H7 (cell line): ENCODE measurements at regions not wholly inside any gene's neighbourhood (a gene's known extent, or its start where the extent isn't known, plus 50 kb on each side); places are given as distances from the start of the nearest gene placed in this dataset.

Source experiments
- DNase-seq: peaks from one replicate; pipeline ENCODE4 v3.0.0; 2012
- H3K27me3 ChIP-seq: 2 replicates; pipeline ENCODE4 v1.6.0; 2011; ENCODE audit warnings: mild to moderate bottlenecking, low read length; ENCODE audit not compliant: control insufficient read depth, insufficient read depth
- H3K36me3 ChIP-seq: replicated peaks from 2 replicates; pipeline ENCODE4 v1.5.1; 2011; ENCODE audit warnings: low read length; ENCODE audit not compliant: control insufficient read depth, insufficient read depth
- H3K4me3 ChIP-seq: 2 replicates; pipeline ENCODE4 v1.5.1; 2011; ENCODE audit warnings: low read depth, mild to moderate bottlenecking, control low read depth, low read length, moderate library complexity; ENCODE audit not compliant: insufficient read depth

DNA sequence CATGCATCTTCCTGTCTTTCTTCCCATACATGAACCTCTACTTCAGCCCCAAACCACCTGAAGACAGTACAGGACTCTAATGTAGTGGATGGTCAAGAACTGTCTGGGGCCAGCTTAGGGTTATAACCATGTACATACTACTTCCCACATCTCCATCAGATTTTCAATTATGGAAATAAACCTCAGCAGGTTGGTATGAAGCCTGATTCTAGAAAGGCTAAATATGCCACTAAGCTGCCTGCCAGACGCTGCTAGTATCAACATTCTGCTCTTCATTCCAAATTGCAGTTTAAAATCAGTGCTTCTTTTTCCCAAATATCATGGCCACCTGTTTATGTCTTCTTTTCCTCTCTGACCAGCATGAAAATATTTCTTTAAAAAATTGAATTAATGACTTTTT is 99.2 kb upstream of the ID4 start:
- H3K4me3 ChIP-seq, result no peak overlapping the region
- H3K36me3 ChIP-seq, result no peaks in the 10 kb centered on the region
- H3K27me3 ChIP-seq, result no peaks in the 10 kb centered on the region; the same call in 1 of the 2 replicates
- no peak for DNase-seq

DNA sequence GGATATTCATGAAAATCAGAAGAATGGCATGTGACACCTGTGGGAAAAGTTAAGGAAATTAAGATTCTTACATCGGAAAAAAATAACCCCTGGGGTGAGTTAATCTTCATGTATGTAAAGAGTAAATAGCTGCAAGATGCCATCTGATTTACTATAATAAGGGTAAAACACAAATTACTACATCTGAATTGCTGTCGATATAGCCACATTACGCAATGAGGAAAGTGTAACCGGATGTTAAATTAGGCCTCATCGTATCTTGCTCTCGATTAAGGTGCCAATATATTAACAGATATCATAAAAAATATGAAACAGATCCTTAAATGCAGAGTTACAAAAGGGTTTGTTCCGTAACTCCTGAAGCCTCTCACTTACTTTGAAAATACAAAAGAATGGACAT is 87.4 kb upstream of the ID4 start:
- no peak for DNase-seq
- Histone ChIP-seq H3K36me3 (no peaks in the 10 kb centered on the region), H3K27me3 (no peaks in the 10 kb centered on the region), H3K4me3 (no peak overlapping the region)

DNA sequence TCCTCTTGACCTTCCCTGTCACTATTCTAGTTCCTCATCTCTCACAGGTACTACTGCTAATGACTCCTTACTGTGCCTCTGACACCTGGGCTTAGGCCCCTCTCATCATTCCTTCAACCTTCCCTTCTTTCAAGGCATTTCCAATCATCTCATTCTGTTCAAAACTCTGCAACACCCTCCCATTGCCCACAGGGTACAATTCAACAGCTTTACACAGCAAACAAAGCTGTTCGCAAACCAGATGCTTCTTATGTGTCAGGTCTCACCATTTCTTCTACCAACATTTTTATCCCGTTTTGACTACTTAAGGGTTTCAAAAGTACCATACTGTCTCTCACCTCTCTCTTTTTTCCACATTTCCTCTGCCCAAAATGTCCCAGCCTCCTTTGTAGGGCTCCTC is 84.4 kb upstream of the ID4 start:
- no peaks in the 10 kb centered on the region for H3K27me3 ChIP-seq
- H3K4me3 ChIP-seq, result no peak overlapping the region
- DNase-seq, result no peak
- H3K36me3 ChIP-seq, result no peaks in the 10 kb centered on the region

DNA sequence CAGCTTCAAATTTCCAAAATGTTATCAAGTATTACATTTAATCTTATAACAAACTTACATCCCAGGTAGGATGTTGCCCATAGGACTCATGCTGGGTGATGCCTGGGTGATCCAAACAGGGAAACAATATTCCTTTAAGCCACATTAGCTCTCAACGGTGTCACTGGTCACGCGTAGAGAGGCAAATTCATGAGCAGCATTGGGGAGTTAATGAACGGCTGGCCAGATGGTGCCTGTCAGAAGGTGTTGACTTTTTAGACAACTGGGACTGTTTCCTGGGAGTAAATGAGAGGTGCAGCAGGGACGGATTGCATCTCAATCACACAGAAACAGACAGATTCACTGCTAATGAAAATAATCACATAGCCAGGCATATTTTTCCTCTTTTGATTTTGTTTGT is 83.3 kb upstream of the ID4 start:
- no peak overlapping the region for H3K4me3 ChIP-seq
- H3K27me3 ChIP-seq, result no peaks in the 10 kb centered on the region
- no peaks in the 10 kb centered on the region for H3K36me3 ChIP-seq
- DNase-seq, result no peak

DNA sequence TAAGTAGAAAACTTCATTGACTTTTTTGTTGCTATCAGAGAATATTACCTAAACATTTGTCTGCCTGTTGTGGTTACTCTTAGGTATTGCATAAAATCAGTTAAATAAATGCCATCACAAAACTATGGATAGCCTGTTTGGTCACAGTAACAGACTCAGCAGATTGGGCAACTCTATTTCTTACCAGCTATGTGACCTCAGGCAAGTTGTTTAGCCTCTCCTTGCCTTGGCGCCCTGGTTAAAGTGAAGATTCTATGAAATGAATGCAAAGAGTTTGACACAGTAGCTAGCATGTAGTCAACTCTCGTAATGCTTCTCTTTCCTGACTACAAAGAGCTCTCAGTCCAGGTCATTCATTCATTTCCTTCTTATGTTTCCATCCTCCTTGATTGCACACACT is 82.5 kb upstream of the ID4 start:
- no peak for DNase-seq
- no peaks in the 10 kb centered on the region for H3K27me3 ChIP-seq
- H3K4me3 ChIP-seq, result no peak overlapping the region
- H3K36me3 ChIP-seq, result no peaks in the 10 kb centered on the region

DNA sequence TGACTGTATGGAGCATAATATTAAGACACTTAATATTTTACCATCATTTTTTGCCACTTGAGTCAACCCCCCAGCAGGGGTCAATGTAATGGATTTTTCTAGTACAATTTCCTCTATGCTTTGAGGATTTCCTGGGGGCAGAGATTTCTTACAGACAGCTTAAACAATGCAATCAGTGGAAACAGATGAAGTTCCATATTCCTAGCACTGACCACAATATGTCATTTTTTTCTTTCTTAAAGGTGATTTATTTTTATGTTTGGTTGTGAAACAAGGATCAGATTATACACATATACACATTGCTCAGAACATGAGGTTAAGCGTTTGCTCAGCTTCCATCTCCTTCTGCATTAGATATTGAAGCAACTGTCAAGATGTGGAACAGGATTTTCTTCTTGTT is 82.0 kb upstream of the ID4 start:
- no peaks in the 10 kb centered on the region for H3K36me3 ChIP-seq
- no peaks in the 10 kb centered on the region for H3K27me3 ChIP-seq
- DNase-seq, result no peak
- no peak overlapping the region for H3K4me3 ChIP-seq

DNA sequence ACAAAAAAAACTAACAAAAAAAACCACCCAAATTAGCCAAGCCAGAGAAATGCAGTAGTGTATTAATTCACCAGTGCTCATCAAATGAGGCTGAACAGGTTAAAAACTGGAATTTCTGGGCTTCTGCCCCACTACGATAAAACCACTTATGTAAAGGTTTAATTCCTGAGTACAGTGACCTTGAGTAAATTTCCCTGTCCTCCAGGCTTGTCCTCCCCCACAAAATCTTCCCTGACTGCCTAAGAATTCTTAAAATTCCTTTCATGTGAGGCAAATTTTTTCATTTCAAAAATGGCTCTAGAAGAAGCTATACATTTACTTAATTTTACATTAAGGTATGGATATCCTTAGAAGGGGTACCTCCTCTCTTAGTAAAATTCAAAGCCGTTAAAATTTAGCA is 80.1 kb upstream of the ID4 start:
- DNase-seq, result no peak
- H3K4me3 ChIP-seq, result no peak overlapping the region
- H3K36me3 ChIP-seq, result no peaks in the 10 kb centered on the region
- no peaks in the 10 kb centered on the region for H3K27me3 ChIP-seq

DNA sequence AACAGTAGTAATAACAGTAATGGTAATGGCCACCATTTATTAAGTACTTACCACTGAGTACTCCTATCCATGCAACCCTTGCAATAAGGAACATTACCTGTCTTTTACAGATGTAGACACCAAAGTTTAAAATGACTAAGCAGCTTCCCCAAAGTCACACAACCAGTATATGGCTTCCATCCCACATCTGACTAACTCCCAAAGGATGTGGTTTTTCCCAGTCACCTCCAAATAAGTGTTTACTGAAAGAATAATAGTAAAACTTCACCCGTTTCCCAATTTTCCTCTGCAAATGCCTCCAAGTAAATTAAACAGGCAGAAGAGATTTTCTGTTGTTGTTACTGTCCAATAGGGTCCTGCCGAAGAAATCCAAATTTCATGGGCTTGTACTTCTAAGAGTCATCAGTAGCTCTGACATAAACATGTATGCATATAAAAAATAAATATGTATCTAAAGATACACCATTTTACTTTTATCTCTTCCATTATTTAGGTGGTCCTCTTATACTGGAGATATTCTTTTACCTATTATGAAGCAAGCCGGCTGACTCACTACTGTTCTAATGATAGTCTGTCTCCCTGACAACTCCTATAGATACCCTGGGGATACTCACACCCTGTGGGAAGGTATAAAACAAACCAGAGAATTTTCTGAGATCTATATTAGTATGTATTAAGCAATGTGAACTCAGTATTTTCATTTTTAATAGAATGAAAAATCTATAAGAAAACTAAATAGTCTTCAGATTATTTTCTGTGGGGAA is 77.9 kb upstream of the ID4 start:
- DNase-seq, result no peak

DNA sequence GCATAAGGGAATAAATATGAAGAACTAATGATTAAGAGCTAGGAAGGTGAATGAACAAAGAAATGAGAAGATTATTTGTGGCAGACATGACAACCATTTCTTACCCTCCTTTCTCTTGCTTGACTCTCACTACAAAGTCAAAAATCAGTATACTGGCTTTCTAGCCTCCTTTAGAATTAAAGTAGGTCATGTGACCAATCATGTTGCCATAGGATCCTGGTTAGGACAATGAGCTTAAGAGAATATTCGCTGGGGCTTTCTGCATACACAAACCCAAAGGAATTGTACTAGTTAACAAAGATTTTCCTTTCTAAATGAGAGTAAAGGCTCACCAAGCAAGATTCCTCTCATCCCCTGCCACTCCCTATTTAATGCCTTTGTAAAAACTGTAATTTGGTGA is 76.0 kb upstream of the ID4 start:
- no peak for DNase-seq
- H3K4me3 ChIP-seq, result no peak overlapping the region
- H3K27me3 ChIP-seq, result no peaks in the 10 kb centered on the region
- H3K36me3 ChIP-seq, result no peaks in the 10 kb centered on the region

More for the DNA sequence above, 77.9 kb upstream of the ID4 start:
- no peaks in the 10 kb centered on the region for H3K27me3 ChIP-seq
- H3K4me3 ChIP-seq, result no peak overlapping the region
- H3K36me3 ChIP-seq, result no peaks in the 10 kb centered on the region

DNA sequence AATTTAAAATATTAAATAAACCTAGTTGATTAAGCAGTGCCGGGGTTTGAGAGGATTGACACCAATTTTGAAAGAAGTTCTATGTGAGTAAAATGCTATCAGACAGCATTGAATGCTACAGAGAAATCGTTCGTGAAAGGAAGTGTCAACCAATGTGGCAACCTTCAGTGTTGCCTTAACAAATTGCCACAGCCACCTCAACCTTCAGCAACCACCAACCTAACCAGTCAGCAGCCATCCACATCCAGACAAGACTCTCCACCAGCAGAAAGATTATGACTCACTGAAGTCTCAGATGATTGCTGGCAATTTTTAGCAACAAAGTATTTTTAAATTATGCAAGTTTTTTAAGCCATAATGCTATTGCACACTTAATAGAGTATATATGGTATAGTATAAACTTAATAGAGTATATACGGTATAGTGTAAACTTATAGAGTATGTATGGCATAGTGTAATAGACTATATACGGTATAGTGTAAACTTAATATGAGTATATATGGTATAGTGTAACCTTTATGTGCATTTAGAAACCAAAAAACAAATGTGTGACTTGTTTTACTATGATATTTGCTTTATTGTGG is 65.3 kb upstream of the ID4 start:
- no peaks in the 10 kb centered on the region for H3K27me3 ChIP-seq
- H3K36me3 ChIP-seq, result no peaks in the 10 kb centered on the region
- H3K4me3 ChIP-seq, result no peak overlapping the region
- DNase-seq, result no peak

DNA sequence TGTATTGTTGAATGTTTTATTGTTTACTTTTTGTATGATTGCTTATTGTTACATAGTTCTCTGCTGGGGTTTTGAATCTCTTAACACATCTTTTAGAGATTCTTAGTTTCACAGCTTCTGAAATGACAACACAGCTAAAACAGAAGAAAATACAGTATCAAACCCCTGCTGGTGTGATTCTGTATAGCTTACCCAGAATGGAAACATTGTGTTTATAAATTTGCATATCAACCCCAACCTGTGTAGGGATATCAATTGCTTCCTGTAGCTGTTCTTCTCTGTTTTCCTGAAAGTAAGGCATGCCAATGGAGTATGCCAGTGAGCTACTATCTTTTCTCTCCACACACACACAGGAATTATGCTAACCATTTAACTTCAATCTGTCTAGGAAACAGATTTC is 64.3 kb upstream of the ID4 start:
- peak; percentile 16 for DNase-seq
- Histone ChIP-seq H3K27me3 (no peaks in the 10 kb centered on the region), H3K4me3 (no peak overlapping the region), H3K36me3 (no peaks in the 10 kb centered on the region)

DNA sequence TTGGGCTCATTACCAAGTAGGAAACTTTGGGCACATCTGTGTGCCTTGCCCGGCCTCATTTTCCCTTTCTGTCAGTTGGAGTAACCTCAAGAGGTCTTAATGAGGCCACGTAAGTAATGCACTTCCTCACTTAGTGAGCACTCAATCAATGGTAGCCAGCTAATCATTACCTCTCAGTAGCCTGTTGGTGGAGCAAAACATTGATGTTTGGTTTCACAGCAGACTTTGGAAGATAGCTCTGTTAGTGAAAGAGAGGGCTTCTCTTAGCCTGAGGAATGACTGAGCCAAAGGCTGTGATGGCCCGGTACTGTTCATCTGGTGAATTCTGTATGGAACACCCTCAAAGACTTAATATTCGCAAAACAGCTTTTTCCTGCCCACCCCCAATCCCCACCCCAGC is 55.9 kb upstream of the ID4 start:
- DNase-seq, result no peak
- Histone ChIP-seq H3K27me3 (no peaks in the 10 kb centered on the region), H3K36me3 (no peaks in the 10 kb centered on the region), H3K4me3 (no peak overlapping the region)

DNA sequence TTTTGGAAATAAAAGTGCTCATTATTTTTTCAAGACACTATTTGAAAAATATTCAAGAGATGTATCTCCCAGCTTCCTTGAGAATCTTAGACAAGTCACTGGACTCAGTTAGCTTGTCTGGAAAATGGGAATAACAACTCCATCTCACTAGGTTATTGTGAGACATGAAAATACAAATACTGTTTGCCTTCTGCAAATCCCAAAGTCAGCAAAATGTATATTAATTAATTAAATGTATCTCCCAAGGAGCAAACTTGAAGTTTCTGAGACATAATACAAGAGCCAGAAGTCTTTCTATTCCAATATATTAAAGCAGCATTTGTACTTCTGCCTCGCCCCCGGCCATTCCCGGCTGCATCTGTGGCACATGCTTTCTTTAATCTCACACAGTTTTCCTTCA is 54.6 kb upstream of the ID4 start:
- no peak for DNase-seq
- Histone ChIP-seq H3K4me3 (no peak overlapping the region), H3K27me3 (no peaks in the 10 kb centered on the region), H3K36me3 (no peaks in the 10 kb centered on the region)
